GM18907 (cell line): ENCODE measurements at regions not wholly inside any gene's neighbourhood (a gene's known extent, or its start where the extent isn't known, plus 50 kb on each side); places are given as distances from the start of the nearest gene placed in this dataset.

Experiments used
- ATAC-seq: cut with Tn5 transposase; IDR thresholded peaks from one replicate; pipeline ENCODE4 v1.9.1; 2021; ENCODE audit warnings: mild to moderate bottlenecking, moderate library complexity; ENCODE audit not compliant: unreplicated experiment

- ATAC-seq = no peak
Measured at GRCh38 chr1:58312971-58313563, 233.5 kb downstream of the OMA1 start.

- ATAC-seq = no peak
Measured at GRCh38 chr1:58312461-58312860, 234.1 kb downstream of the OMA1 start.

GRCh38 chr1:58310881-58311280, 235.6 kb downstream of the OMA1 start:
- ATAC-seq = no peak

GRCh38 chr1:58310469-58310868, 236.1 kb downstream of the OMA1 start:
- ATAC-seq = no peak

- ATAC-seq = no peak
Measured at GRCh38 chr1:58308206-58308605, 238.3 kb downstream of the OMA1 start.

GRCh38 chr1:58307431-58307830, 239.1 kb downstream of the OMA1 start:
- no peak for ATAC-seq

GRCh38 chr1:58305622-58306021, 240.9 kb downstream of the OMA1 start:
- ATAC-seq = no peak

- ATAC-seq = no peak
Measured at GRCh38 chr1:58304346-58304975, 242.1 kb downstream of the OMA1 start.

GRCh38 chr1:58303841-58304240, 242.7 kb downstream of the OMA1 start:
- ATAC-seq = no peak

GRCh38 chr1:58293388-58293787, 253.1 kb downstream of the OMA1 start:
- no peak for ATAC-seq

- no peak for ATAC-seq
Measured at GRCh38 chr1:58290685-58291372, 255.7 kb downstream of the OMA1 start.

- ATAC-seq = no peak
Measured at GRCh38 chr1:58288624-58289142, 257.8 kb downstream of the OMA1 start.

- no peak for ATAC-seq
Measured at GRCh38 chr1:58287894-58288623, 258.5 kb downstream of the OMA1 start.

- ATAC-seq = no peak
Measured at GRCh38 chr1:58284225-58284510, 262.4 kb downstream of the OMA1 start.

GRCh38 chr1:58283388-58284224, 262.9 kb downstream of the OMA1 start:
- ATAC-seq = no peak

GRCh38 chr1:58282623-58283387, 263.7 kb downstream of the OMA1 start:
- ATAC-seq = no peak

GRCh38 chr1:58266242-58266641, 280.3 kb downstream of the OMA1 start:
- ATAC-seq = no peak

- ATAC-seq = no peak
Measured at GRCh38 chr1:58264462-58264861, 282.1 kb downstream of the OMA1 start.

- no peak for ATAC-seq
Measured at GRCh38 chr1:58262702-58263101, 283.8 kb downstream of the OMA1 start.

GRCh38 chr1:58258082-58258481, 288.4 kb downstream of the OMA1 start:
- no peak for ATAC-seq
